H9 (cell line): ENCODE measurements at regions not wholly inside any gene's neighbourhood (a gene's known extent, or its start where the extent isn't known, plus 50 kb on each side); places are given as distances from the start of the nearest gene placed in this dataset.

ENCODE experiments used
- DNase-seq: peaks from one replicate; pipeline ENCODE4 v3.0.0-alpha.2; 2017
- H2AFZ ChIP-seq: one replicate; pipeline ENCODE4 v1.6.1; 2013; ENCODE audit warnings: mild to moderate bottlenecking, low read length, control low read depth, moderate library complexity
- H2AK5ac ChIP-seq: 2 replicates; pipeline ENCODE4 v1.6.1; 2013; ENCODE audit warnings: low read length, control low read depth, mixed read lengths; ENCODE audit not compliant: insufficient read length
- H2BK120ac ChIP-seq: one replicate; pipeline ENCODE4 v1.6.1; 2013; ENCODE audit warnings: low read depth, mild to moderate bottlenecking, low read length, control low read depth, inconsistent platforms; ENCODE audit not compliant: poor library complexity, severe bottlenecking
- H2BK12ac ChIP-seq: 2 replicates; pipeline ENCODE4 v1.6.1; 2013; ENCODE audit warnings: low read length, control low read depth, mixed read lengths, low read depth; ENCODE audit not compliant: insufficient read length
- H2BK15ac ChIP-seq: 2 replicates; pipeline ENCODE4 v1.6.1; 2013; ENCODE audit warnings: low read depth, low read length, control low read depth
- H2BK20ac ChIP-seq: one replicate; pipeline ENCODE4 v1.6.1; 2013; ENCODE audit warnings: low read depth, mild to moderate bottlenecking, low read length, control low read depth, inconsistent platforms; ENCODE audit not compliant: poor library complexity, severe bottlenecking
- H2BK5ac ChIP-seq: 2 replicates; pipeline ENCODE4 v1.6.1; 2013; ENCODE audit warnings: low read length, control low read depth, mixed read lengths; ENCODE audit not compliant: insufficient read length
- H3K14ac ChIP-seq: 2 replicates; pipeline ENCODE4 v1.6.1; 2013; ENCODE audit warnings: low read length, control low read depth; ENCODE audit not compliant: insufficient read depth
- H3K18ac ChIP-seq: 2 replicates; pipeline ENCODE4 v1.6.1; 2013; ENCODE audit warnings: low read depth, mild to moderate bottlenecking, mixed read lengths, low read length, control low read depth; ENCODE audit not compliant: insufficient read length
- H3K23ac ChIP-seq: 2 replicates; pipeline ENCODE4 v1.6.1; 2013; ENCODE audit warnings: low read length, control low read depth, mixed read lengths, low read depth; ENCODE audit not compliant: insufficient read length
- H3K23me2 ChIP-seq: 2 replicates; pipeline ENCODE4 v1.6.1; 2013; ENCODE audit warnings: low read depth, mild to moderate bottlenecking, mixed read lengths, low read length, control low read depth; ENCODE audit not compliant: insufficient read length, poor library complexity, severe bottlenecking
- H3K27ac ChIP-seq: 2 replicates; pipeline ENCODE4 v1.5.1; 2013; ENCODE audit warnings: low read length, control low read depth, mixed read lengths, low read depth; ENCODE audit not compliant: insufficient read length
- H3K27me3 ChIP-seq: 2 replicates; pipeline ENCODE4 v1.6.1; 2013; ENCODE audit warnings: low read length, control low read depth, inconsistent platforms; ENCODE audit not compliant: insufficient read depth
- H3K4ac ChIP-seq: 2 replicates; pipeline ENCODE4 v1.6.1; 2013; ENCODE audit warnings: low read depth, mild to moderate bottlenecking, control low read depth, inconsistent platforms, low read length, moderate library complexity
- H3K4me1 ChIP-seq: 2 replicates; pipeline ENCODE4 v1.6.1; 2013; ENCODE audit warnings: low read length, control low read depth, inconsistent platforms; ENCODE audit not compliant: insufficient read depth
- H3K4me2 ChIP-seq: 2 replicates; pipeline ENCODE4 v1.6.1; 2013; ENCODE audit warnings: low read length, control low read depth, mixed read lengths; ENCODE audit not compliant: insufficient read length, insufficient read depth
- H3K56ac ChIP-seq: 2 replicates; pipeline ENCODE4 v1.6.1; 2013; ENCODE audit warnings: low read depth, mild to moderate bottlenecking, mixed read lengths, low read length, control low read depth; ENCODE audit not compliant: insufficient read length
- H3K79me1 ChIP-seq: 2 replicates; pipeline ENCODE4 v1.6.1; 2013; ENCODE audit warnings: low read depth, mild to moderate bottlenecking, moderate library complexity, low read length, control low read depth, inconsistent platforms; ENCODE audit not compliant: insufficient read depth, poor library complexity, severe bottlenecking
- H3K79me2 ChIP-seq: 2 replicates; pipeline ENCODE4 v1.6.1; 2013; ENCODE audit warnings: low read length, control low read depth, inconsistent platforms; ENCODE audit not compliant: insufficient read depth
- H3K9ac ChIP-seq: 2 replicates; pipeline ENCODE4 v1.6.1; 2013; ENCODE audit warnings: low read length, control low read depth, mixed read lengths; ENCODE audit not compliant: insufficient read length; ENCODE audit errors: extremely low read depth
- H3K9me3 ChIP-seq: one replicate; pipeline ENCODE4 v1.6.1; 2013; ENCODE audit warnings: low read depth, low read length, inconsistent platforms; ENCODE audit not compliant: control insufficient read depth
- H3T11ph ChIP-seq: one replicate; pipeline ENCODE4 v1.6.1; 2013; ENCODE audit warnings: mild to moderate bottlenecking, low read length, control low read depth, inconsistent platforms
- H4K20me1 ChIP-seq: one replicate; pipeline ENCODE4 v1.6.1; 2013; ENCODE audit not compliant: control insufficient read depth, insufficient read length, insufficient read depth
- H4K5ac ChIP-seq: 2 replicates; pipeline ENCODE4 v1.6.1; 2013; ENCODE audit warnings: low read depth, mild to moderate bottlenecking, mixed read lengths, low read length, control low read depth; ENCODE audit not compliant: insufficient read length
- H4K8ac ChIP-seq: replicated peaks from 2 replicates; pipeline ENCODE4 v1.6.1; 2013; ENCODE audit warnings: low read length, control low read depth, mixed read lengths, low read depth; ENCODE audit not compliant: insufficient read length
- H4K91ac ChIP-seq: 2 replicates; pipeline ENCODE4 v1.6.1; 2013; ENCODE audit warnings: low read depth, mild to moderate bottlenecking, moderate library complexity, mixed read lengths, low read length, control low read depth; ENCODE audit not compliant: insufficient read length
- H3K27ac Mint-ChIP-seq, 3 experiments: 2 replicates in 2 of 3; 3 replicates in 1 of 3; pipeline ENCODE4 v1.8.0; 2020 to 2021; ENCODE audit warnings: mixed read lengths in 3 of 3, mild to moderate bottlenecking in 1 of 3, moderate library complexity in 1 of 3
- H3K27me3 Mint-ChIP-seq: 2 replicates; pipeline ENCODE4 v1.8.0; 2021; ENCODE audit warnings: low read depth, mild to moderate bottlenecking, moderate library complexity, mixed read lengths
- H3K36me3 Mint-ChIP-seq, 3 experiments: 2 replicates in 2 of 3; 3 replicates in 1 of 3; pipeline ENCODE4 v1.8.0; 2020 to 2021; ENCODE audit warnings: low read depth in 3 of 3, mixed read lengths in 3 of 3; ENCODE audit not compliant: insufficient read depth in 1 of 3
- H3K4me1 Mint-ChIP-seq, 2 experiments: 2 replicates each; pipeline ENCODE4 v1.8.0; 2020; ENCODE audit warnings: mixed read lengths in 2 of 2
- H3K4me3 Mint-ChIP-seq, 2 experiments: 2 replicates in 1 of 2; 3 replicates in 1 of 2; pipeline ENCODE4 v1.8.0; 2020 to 2021; ENCODE audit warnings: mild to moderate bottlenecking in 2 of 2, mixed read lengths in 2 of 2, moderate library complexity in 1 of 2
- H3K9me3 Mint-ChIP-seq, 2 experiments: 2 replicates in 1 of 2; 3 replicates in 1 of 2; pipeline ENCODE4 v1.8.0; 2020; ENCODE audit warnings: mild to moderate bottlenecking in 2 of 2, mixed read lengths in 2 of 2, moderate library complexity in 1 of 2
- WGBS: extraction: QIAGEN DNeasy Blood & Tissue Kit; methylation state at CpG from one replicate; pipeline ENCODE4 v1.1.7; 2013; ENCODE audit warnings: missing lambda C conversion rate, low lambda C conversion rate, mixed read lengths; ENCODE audit not compliant: insufficient read length; ENCODE audit errors: extremely low coverage; 5-methylcytosine and 5-hydroxymethylcytosine counted together
- TF ChIP-seq, protein P1 (sequence below): fragments of 200-600 bp; sonication (generic); conservative IDR thresholded peaks from 3 replicates; pipeline ENCODE4 v1.8.0; 2021; ENCODE audit warnings: antibody characterized with exemption, mild to moderate bottlenecking

DNA sequence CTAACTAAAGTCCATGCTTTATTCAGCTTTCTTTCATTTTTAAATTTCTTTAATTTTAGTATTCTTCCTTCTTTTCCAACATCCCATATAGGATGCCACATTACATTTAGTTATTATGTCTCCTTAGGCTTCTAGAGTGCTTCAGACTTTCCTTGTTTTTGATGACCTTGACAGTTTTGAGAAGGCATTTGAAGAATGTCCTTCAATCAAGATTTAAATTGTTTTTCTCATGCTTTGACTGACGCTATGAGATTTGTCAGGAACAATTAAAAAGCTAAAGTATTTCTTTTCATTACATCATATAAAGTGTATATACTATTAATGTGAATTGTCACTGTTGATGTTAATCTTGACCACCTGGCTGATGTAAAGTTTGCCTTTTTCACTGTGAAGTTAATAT lies 173.7 kb upstream of the LYPLAL1 start:
- Histone ChIP-seq H4K8ac (no peak overlapping the region), H2AK5ac (no peak overlapping the region), H3K18ac (no peak overlapping the region), H3K9me3 (no peaks in the 10 kb centered on the region), H3K4ac (no peak overlapping the region), H2BK20ac (no peak overlapping the region), H3T11ph (no peak overlapping the region), H3K56ac (no peak overlapping the region), H4K5ac (no peak overlapping the region), H3K9ac (no peak overlapping the region), H4K20me1 (no peaks in the 10 kb centered on the region), H2AFZ (no peak overlapping the region), H3K27ac (no peak overlapping the region), H2BK15ac (no peak overlapping the region), H2BK12ac (no peak overlapping the region), H3K23ac (no peak overlapping the region), H3K4me1 (no peaks in the 10 kb centered on the region), H4K91ac (no peak overlapping the region), H2BK5ac (no peak overlapping the region), H3K79me1 (no peaks in the 10 kb centered on the region), H3K23me2 (no peaks in the 10 kb centered on the region), H3K27me3 (no peaks in the 10 kb centered on the region), H3K4me2 (no peak overlapping the region), H2BK120ac (no peak overlapping the region), H3K14ac (no peak overlapping the region), H3K79me2 (no peaks in the 10 kb centered on the region)
- H3K4me3 Mint-ChIP-seq = no peak overlapping the region
- TF ChIP-seq, protein P1, sequence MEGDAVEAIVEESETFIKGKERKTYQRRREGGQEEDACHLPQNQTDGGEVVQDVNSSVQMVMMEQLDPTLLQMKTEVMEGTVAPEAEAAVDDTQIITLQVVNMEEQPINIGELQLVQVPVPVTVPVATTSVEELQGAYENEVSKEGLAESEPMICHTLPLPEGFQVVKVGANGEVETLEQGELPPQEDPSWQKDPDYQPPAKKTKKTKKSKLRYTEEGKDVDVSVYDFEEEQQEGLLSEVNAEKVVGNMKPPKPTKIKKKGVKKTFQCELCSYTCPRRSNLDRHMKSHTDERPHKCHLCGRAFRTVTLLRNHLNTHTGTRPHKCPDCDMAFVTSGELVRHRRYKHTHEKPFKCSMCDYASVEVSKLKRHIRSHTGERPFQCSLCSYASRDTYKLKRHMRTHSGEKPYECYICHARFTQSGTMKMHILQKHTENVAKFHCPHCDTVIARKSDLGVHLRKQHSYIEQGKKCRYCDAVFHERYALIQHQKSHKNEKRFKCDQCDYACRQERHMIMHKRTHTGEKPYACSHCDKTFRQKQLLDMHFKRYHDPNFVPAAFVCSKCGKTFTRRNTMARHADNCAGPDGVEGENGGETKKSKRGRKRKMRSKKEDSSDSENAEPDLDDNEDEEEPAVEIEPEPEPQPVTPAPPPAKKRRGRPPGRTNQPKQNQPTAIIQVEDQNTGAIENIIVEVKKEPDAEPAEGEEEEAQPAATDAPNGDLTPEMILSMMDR = no peak
- H3K27ac Mint-ChIP-seq = no peak overlapping the region
- no peaks in the 10 kb centered on the region for H3K27me3 Mint-ChIP-seq
- no peaks in the 10 kb centered on the region for H3K36me3 Mint-ChIP-seq
- DNase-seq = no peak
- H3K9me3 Mint-ChIP-seq = peaks cover 0 to 4% of the 10 kb centered on the region in 2 experiments; a peak in 2 of 5 replicates
- no peaks in the 10 kb centered on the region for H3K4me1 Mint-ChIP-seq
- WGBS = no CpG with 5 or more reads among the region's 1 CpG
